BE2C (cell line): ENCODE measurements at regions not wholly inside any gene's neighbourhood (a gene's known extent, or its start where the extent isn't known, plus 50 kb on each side); places are given as distances from the start of the nearest gene placed in this dataset.

Source experiments
- DNase-seq: peaks from one replicate; pipeline ENCODE4 v3.0.0-alpha.2; 2020
- H3K27me3 ChIP-seq: fragments of 250-450 bp; sonication (Bioruptor Pico); 2 replicates; pipeline ENCODE4 v1.5.1; 2020; ENCODE audit warnings: mild to moderate bottlenecking
- H3K36me3 ChIP-seq: fragments of 250-450 bp; sonication (Bioruptor Pico); 2 replicates; pipeline ENCODE4 v1.5.1; 2020; ENCODE audit warnings: mild to moderate bottlenecking
- H3K4me1 ChIP-seq: fragments of 250-450 bp; sonication (Bioruptor Pico); 2 replicates; pipeline ENCODE4 v1.5.1; 2020
- H3K4me3 ChIP-seq: 2 replicates; pipeline ENCODE4 v1.5.1; 2011; ENCODE audit warnings: low read depth, low read length
- H3K9me3 ChIP-seq: fragments of 250-450 bp; sonication (Bioruptor Pico); 2 replicates; pipeline ENCODE4 v1.5.1; 2020
- CTCF ChIP-seq: IDR thresholded peaks from 2 replicates; pipeline ENCODE4 v1.5.1; 2012; ENCODE audit warnings: mild to moderate bottlenecking, low read depth, low read length

GRCh38 chr1:104932030-104932915, 1182.6 kb downstream of the AMY1C start:
- no peak for DNase-seq
- no peak for TF ChIP-seq CTCF
- Histone ChIP-seq H3K4me3 (no peak overlapping the region), H3K36me3 (no peaks in the 10 kb centered on the region), H3K27me3 (no peaks in the 10 kb centered on the region), H3K4me1 (no peaks in the 10 kb centered on the region), H3K9me3 (no peaks in the 10 kb centered on the region)

GRCh38 chr1:104932949-104933679, 1183.4 kb downstream of the AMY1C start:
- H3K9me3 ChIP-seq = no peaks in the 10 kb centered on the region
- H3K36me3 ChIP-seq = no peaks in the 10 kb centered on the region
- TF ChIP-seq CTCF = no peak
- H3K4me3 ChIP-seq = no peak overlapping the region
- no peaks in the 10 kb centered on the region for H3K27me3 ChIP-seq
- no peak for DNase-seq
- no peaks in the 10 kb centered on the region for H3K4me1 ChIP-seq

DNA sequence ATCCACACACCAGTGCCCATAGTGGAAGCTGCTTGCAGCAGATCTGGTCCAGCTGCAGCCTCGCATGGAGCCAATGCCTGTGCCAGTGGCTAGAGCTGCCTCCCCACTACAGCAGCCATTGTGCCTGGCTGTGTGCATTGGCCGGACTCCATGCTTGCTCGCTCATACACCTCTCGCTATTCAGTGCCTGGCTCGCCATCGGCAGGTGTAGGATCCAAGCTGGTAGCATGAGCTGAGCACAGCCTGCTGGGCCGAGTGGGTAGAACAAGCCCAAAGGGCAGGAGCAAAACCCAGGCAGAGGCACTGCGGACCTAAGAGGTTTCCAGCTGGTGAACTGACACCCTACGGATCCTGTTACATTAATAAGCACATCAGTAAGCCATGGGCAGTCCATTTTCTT, 1184.1 kb downstream of the AMY1C start:
- H3K27me3 ChIP-seq = no peaks in the 10 kb centered on the region
- no peaks in the 10 kb centered on the region for H3K4me1 ChIP-seq
- H3K4me3 ChIP-seq = no peak overlapping the region
- no peak for DNase-seq
- no peak for TF ChIP-seq CTCF
- no peaks in the 10 kb centered on the region for H3K9me3 ChIP-seq
- no peaks in the 10 kb centered on the region for H3K36me3 ChIP-seq

DNA sequence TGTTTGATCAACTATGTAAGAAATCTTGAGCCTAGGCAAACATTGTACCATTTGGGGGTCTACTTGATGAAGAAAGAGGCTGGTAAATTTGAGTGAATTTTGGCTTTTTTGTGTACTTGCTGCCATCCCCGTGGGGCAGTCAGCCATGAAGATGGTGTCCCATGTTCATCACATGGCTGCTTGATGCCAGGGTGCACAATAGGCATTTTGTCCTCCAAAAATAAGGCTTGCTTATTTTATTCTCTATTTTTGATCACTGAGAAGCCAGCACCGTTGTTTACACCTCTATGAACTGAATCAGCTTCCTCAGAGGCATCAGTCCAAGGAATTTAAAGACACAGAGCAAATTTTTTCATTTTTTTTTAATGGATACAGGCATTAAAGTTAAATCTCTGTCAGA, 1195.7 kb downstream of the AMY1C start:
- H3K4me3 ChIP-seq = no peak overlapping the region
- H3K36me3 ChIP-seq = no peaks in the 10 kb centered on the region
- H3K27me3 ChIP-seq = no peaks in the 10 kb centered on the region
- no peak for TF ChIP-seq CTCF
- no peak for DNase-seq
- H3K4me1 ChIP-seq = no peaks in the 10 kb centered on the region
- no peaks in the 10 kb centered on the region for H3K9me3 ChIP-seq

GRCh38 chr1:104946558-104947210, 1197.0 kb downstream of the AMY1C start:
- DNase-seq = no peak
- TF ChIP-seq CTCF = no peak
- H3K36me3 ChIP-seq = no peaks in the 10 kb centered on the region
- H3K27me3 ChIP-seq = no peaks in the 10 kb centered on the region
- no peaks in the 10 kb centered on the region for H3K9me3 ChIP-seq
- no peak overlapping the region for H3K4me3 ChIP-seq
- H3K4me1 ChIP-seq = no peaks in the 10 kb centered on the region; the same call in 1 of the 2 replicates
